ENCODE measurements at regions not wholly inside any gene's neighbourhood (a gene's known extent, or its start where the extent isn't known, plus 50 kb on each side); places are given as distances from the start of the nearest gene placed in this dataset.

DNA sequence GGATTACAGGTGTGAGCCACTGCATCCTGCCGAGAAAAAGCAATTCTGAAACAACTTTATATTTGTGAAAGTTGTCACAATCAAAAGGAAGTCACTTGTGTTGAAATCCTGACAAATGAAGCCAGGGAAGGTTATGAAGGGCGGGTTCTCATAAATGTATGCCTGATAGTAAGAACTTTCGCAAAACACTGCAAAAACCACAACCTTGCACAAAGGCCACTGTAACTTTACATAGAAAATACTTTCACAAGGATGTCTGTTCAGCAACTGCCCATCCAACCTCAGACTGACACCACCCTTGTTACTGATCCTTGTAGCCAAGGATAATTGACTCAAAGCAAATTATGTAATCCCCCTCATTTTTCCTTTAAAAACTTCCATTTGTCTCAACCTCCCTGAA is 90.6 kb downstream of the SLC4A3 start:
- Mint-ChIP-seq H3K36me3 (ENCODE audit: unreplicated experiment) (peaks cover 4% of the 10 kb centered on the region), H3K4me3 (ENCODE audit: unreplicated experiment) (no peak overlapping the region), H3K9me3 (ENCODE audit: unreplicated experiment) (peaks cover 2% of the 10 kb centered on the region), H3K4me1 (ENCODE audit: low read depth, unreplicated experiment) (no peaks in the 10 kb centered on the region), H3K27me3 (ENCODE audit: unreplicated experiment) (no peaks in the 10 kb centered on the region), H3K27ac (ENCODE audit: unreplicated experiment) (no peak overlapping the region)
- no peak for DNase-seq
- TF ChIP-seq, protein P1, sequence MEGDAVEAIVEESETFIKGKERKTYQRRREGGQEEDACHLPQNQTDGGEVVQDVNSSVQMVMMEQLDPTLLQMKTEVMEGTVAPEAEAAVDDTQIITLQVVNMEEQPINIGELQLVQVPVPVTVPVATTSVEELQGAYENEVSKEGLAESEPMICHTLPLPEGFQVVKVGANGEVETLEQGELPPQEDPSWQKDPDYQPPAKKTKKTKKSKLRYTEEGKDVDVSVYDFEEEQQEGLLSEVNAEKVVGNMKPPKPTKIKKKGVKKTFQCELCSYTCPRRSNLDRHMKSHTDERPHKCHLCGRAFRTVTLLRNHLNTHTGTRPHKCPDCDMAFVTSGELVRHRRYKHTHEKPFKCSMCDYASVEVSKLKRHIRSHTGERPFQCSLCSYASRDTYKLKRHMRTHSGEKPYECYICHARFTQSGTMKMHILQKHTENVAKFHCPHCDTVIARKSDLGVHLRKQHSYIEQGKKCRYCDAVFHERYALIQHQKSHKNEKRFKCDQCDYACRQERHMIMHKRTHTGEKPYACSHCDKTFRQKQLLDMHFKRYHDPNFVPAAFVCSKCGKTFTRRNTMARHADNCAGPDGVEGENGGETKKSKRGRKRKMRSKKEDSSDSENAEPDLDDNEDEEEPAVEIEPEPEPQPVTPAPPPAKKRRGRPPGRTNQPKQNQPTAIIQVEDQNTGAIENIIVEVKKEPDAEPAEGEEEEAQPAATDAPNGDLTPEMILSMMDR (IDR thresholded peaks at IDR 0.05; ENCODE audit: partially characterized antibody, unreplicated experiment), result no peak

DNA sequence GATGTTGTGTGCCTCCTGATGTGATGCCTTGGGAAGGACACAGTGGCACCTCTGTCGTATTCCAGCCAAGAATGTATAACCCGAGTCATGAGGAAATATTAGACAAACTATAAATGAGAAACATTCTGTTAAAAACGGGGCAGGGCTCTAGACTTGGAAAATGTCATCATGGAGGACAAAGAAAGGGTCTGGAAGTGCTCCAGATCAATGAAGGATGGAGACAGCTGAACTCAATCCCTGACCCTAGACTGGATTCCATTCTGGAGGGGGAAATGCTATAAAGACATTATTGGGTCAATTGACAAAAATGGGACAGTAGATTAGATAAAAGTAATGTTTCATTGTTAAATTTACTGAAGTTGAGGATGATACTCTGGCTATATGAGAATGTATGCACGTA is 92.1 kb downstream of the SLC4A3 start:
- no peak overlapping the region for H3K4me3 Mint-ChIP-seq (ENCODE audit: unreplicated experiment)
- no peaks in the 10 kb centered on the region for H3K27me3 Mint-ChIP-seq (ENCODE audit: unreplicated experiment)
- H3K9me3 Mint-ChIP-seq (ENCODE audit: unreplicated experiment), result peaks cover 2% of the 10 kb centered on the region
- H3K4me1 Mint-ChIP-seq (ENCODE audit: low read depth, unreplicated experiment), result no peaks in the 10 kb centered on the region
- DNase-seq, result no peak
- no peaks in the 10 kb centered on the region for H3K36me3 Mint-ChIP-seq (ENCODE audit: unreplicated experiment)
- TF ChIP-seq, protein P1 (IDR thresholded peaks at IDR 0.05; ENCODE audit: partially characterized antibody, unreplicated experiment), result no peak
- no peak overlapping the region for H3K27ac Mint-ChIP-seq (ENCODE audit: unreplicated experiment)

DNA sequence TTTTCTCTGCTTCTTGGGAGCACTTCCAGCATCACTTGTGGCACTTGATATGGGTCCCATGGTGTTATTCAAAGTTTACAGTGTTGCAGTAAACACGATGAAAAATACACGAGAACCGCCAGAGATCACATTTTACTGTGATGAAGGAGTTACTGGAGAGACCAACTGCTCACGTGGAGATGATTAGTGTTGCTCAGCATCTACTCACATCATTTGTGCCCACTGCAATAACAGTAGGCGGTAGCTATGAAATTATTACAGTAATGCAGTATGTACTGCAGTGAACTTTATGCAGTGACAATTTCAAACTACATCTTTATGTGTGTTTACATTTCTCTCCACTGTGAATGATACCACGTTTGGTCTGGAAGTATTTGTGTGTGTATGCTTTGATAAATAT is 93.5 kb downstream of the SLC4A3 start:
- Mint-ChIP-seq H3K4me1 (ENCODE audit: low read depth, unreplicated experiment) (no peaks in the 10 kb centered on the region), H3K27me3 (ENCODE audit: unreplicated experiment) (peaks cover 2% of the 10 kb centered on the region), H3K36me3 (ENCODE audit: unreplicated experiment) (no peaks in the 10 kb centered on the region), H3K27ac (ENCODE audit: unreplicated experiment) (no peak overlapping the region), H3K9me3 (ENCODE audit: unreplicated experiment) (no peaks in the 10 kb centered on the region), H3K4me3 (ENCODE audit: unreplicated experiment) (no peak overlapping the region)
- TF ChIP-seq, protein P1 (IDR thresholded peaks at IDR 0.05; ENCODE audit: partially characterized antibody, unreplicated experiment), result no peak
- DNase-seq, result no peak

DNA sequence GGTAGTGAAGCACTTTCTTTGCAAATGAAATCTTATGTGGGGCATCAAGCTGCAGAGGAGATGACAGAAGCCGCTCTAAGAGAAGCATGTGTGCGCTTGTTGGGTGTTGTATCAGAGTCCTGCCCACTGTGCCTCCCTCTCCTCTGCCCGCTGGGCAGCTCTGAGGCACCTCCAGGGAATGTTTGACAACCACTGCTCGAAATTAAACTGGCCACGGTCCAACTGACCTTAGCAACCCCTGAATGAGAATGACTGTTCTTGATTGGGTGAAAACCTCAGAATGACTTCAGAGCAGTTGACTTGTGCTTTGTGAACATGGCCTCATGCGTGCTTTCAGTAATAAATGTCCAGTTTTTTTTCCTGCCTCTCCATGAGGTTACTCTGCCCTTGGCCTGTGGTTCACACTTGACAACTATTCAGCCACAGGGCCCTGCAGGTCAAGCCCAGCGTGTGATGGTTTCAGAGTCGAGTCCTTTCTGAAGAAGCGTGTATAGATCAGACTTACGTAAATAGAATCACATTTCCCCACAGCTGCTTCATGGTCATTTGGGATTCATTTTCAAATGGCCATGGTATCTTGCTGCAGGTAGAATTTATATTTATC is 94.9 kb downstream of the SLC4A3 start:
- no peaks in the 10 kb centered on the region for H3K4me1 Mint-ChIP-seq (ENCODE audit: low read depth, unreplicated experiment)
- H3K36me3 Mint-ChIP-seq (ENCODE audit: unreplicated experiment), result no peaks in the 10 kb centered on the region
- TF ChIP-seq, protein P1 (IDR thresholded peaks at IDR 0.05; ENCODE audit: partially characterized antibody, unreplicated experiment), result no peak
- no peak overlapping the region for H3K27ac Mint-ChIP-seq (ENCODE audit: unreplicated experiment)
- DNase-seq, result no peak
- H3K27me3 Mint-ChIP-seq (ENCODE audit: unreplicated experiment), result peaks cover 4% of the 10 kb centered on the region
- no peaks in the 10 kb centered on the region for H3K9me3 Mint-ChIP-seq (ENCODE audit: unreplicated experiment)
- H3K4me3 Mint-ChIP-seq (ENCODE audit: unreplicated experiment), result no peak overlapping the region

GRCh38 chr2:219723311-219723710 is 95.9 kb downstream of the SLC4A3 start:
- H3K27me3 Mint-ChIP-seq (ENCODE audit: unreplicated experiment), result peaks cover 4% of the 10 kb centered on the region
- no peak for DNase-seq
- TF ChIP-seq, protein P1 (IDR thresholded peaks at IDR 0.05; ENCODE audit: partially characterized antibody, unreplicated experiment), result no peak
- H3K4me3 Mint-ChIP-seq (ENCODE audit: unreplicated experiment), result no peak overlapping the region
- no peaks in the 10 kb centered on the region for H3K36me3 Mint-ChIP-seq (ENCODE audit: unreplicated experiment)
- no peaks in the 10 kb centered on the region for H3K9me3 Mint-ChIP-seq (ENCODE audit: unreplicated experiment)
- no peak overlapping the region for H3K27ac Mint-ChIP-seq (ENCODE audit: unreplicated experiment)
- no peaks in the 10 kb centered on the region for H3K4me1 Mint-ChIP-seq (ENCODE audit: low read depth, unreplicated experiment)
